Mesodermal cell (in vitro differentiated cells): ENCODE measurements at regions not wholly inside any gene's neighbourhood (a gene's known extent, or its start where the extent isn't known, plus 50 kb on each side); places are given as distances from the start of the nearest gene placed in this dataset.

Source experiments
- H3K27ac ChIP-seq: 2 replicates; pipeline ENCODE4 v1.7.0; 2013; ENCODE audit warnings: mild to moderate bottlenecking, low read depth, low read length, moderate library complexity; ENCODE audit not compliant: severe bottlenecking
- H3K36me3 ChIP-seq: 2 replicates; pipeline ENCODE4 v1.7.1; 2013; ENCODE audit warnings: mild to moderate bottlenecking, low read length, moderate library complexity; ENCODE audit not compliant: control insufficient read depth, insufficient read depth
- H3K4me1 ChIP-seq: one replicate; pipeline ENCODE4 v1.7.1; 2013; ENCODE audit warnings: mild to moderate bottlenecking, low read length; ENCODE audit not compliant: insufficient read depth, control insufficient read depth, poor library complexity, severe bottlenecking
- H3K4me3 ChIP-seq: 2 replicates; pipeline ENCODE4 v1.7.0; 2013; ENCODE audit warnings: low read length, control low read depth, mild to moderate bottlenecking; ENCODE audit not compliant: insufficient read depth, poor library complexity, severe bottlenecking; ENCODE audit errors: extremely low read depth
- H3K9me3 ChIP-seq: 2 replicates; pipeline ENCODE4 v1.7.1; 2013; ENCODE audit warnings: mild to moderate bottlenecking, low read length, moderate library complexity; ENCODE audit not compliant: control insufficient read depth
- WGBS, 2 experiments: methylation state at CpG; one replicate each; pipeline ENCODE4 v1.1.5; 2013; ENCODE audit warnings: missing lambda C conversion rate in 2 of 2; ENCODE audit not compliant: insufficient coverage in 2 of 2; 5-methylcytosine and 5-hydroxymethylcytosine counted together

DNA sequence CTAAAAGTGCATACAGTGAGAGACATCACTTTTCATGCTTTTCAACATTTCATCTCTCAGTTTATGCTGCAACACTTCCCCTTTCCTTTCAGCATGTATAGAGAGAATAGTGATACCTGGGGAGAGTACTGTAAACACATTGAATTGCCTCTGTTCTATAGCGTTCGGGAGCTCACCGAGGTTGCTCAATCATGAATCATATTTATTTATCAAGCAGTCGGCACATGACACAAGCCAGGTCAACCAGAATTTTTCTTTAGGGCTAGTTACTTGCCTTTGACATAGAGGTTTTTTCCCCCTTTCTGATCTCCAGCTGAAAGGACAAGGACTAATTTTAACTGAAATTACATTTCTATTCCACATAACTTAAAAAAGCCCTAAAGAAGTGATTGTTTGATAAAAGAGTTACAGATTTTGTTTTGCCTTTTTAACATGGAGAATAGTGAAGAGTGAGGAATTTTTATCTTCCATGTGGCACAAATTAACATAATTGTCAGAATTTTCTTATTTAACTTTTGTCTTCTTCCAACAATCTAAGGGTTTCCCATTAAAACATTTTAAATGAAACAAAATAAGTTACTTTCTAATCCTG is 690.9 kb upstream of the TMEFF2 start:
- no peak overlapping the region for H3K27ac ChIP-seq
- peaks cover 5% of the 10 kb centered on the region for H3K4me1 ChIP-seq
- 78% methylated on average over 4 of the region's 4 CpGs; no CpG with 5 or more reads in 1 of the 2 experiments for WGBS, 2 experiments
- H3K36me3 ChIP-seq = no peaks in the 10 kb centered on the region
- no peaks in the 10 kb centered on the region for H3K9me3 ChIP-seq
- H3K4me3 ChIP-seq = no peak overlapping the region

DNA sequence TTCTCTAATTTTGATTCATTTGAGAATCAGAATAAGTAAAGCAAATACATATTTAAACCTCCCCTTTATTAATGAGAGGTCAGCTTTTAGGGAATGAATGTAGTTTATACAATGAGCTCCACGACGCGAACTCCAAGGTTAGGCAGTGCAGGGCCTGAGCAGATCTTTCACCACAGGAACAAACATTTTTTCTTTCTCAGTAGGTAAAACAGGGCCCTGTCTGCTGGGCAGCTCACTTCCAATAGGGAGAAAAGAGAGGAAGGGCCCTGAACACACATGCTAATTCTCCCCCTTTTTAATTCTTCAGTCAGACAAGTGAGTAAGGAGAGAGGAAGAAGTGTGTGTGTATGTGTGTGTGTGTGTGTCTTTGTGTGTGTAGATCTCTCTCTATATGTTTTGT is 682.4 kb upstream of the TMEFF2 start:
- H3K4me3 ChIP-seq = no peak overlapping the region
- no peaks in the 10 kb centered on the region for H3K36me3 ChIP-seq
- no peak overlapping the region for H3K27ac ChIP-seq
- no CpG with 5 or more reads among the region's 3 CpGs for WGBS, 2 experiments
- H3K9me3 ChIP-seq = no peaks in the 10 kb centered on the region
- H3K4me1 ChIP-seq = no peaks in the 10 kb centered on the region

DNA sequence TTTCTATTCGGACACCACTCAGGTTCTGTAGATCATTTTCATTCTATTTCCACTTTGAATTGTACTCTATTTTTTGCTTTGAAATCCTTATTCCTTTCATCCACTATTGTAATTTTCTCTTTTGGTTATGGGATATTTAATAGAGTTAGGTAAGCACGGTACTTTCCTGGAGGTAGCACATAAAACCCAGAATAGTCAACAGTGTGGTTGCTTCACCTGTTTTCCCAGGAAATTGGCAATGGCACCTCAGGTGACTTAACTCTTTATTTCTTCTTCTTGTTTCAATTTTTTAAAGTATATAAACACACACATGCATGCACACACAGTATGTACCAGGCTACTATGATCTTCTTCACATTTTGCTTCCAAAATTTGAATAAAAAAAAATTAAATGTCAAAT is 682.0 kb upstream of the TMEFF2 start:
- no CpG with 5 or more reads among the region's 2 CpGs for WGBS, 2 experiments
- Histone ChIP-seq H3K36me3 (no peaks in the 10 kb centered on the region), H3K4me3 (no peak overlapping the region), H3K4me1 (no peaks in the 10 kb centered on the region), H3K9me3 (no peaks in the 10 kb centered on the region), H3K27ac (no peak overlapping the region)

DNA sequence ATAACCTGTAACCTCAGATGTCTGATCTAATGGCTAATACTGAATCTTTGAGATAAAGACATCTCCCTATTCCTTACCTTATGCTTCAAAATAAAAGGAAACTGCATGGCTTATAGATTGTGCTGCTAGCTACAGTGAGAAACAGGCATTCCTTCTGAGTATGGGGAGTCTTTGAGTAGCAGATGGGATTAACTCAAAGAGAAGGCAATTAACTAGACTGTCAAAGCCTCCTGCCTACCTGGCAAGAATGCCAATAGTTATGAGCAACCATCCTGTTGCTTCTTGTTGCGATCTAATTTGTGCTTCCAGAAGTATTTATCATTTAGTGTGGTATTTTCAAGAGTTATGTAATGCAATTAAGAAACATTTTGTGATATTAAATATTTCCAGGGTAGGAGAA is 660.0 kb upstream of the TMEFF2 start:
- H3K36me3 ChIP-seq = no peaks in the 10 kb centered on the region

DNA sequence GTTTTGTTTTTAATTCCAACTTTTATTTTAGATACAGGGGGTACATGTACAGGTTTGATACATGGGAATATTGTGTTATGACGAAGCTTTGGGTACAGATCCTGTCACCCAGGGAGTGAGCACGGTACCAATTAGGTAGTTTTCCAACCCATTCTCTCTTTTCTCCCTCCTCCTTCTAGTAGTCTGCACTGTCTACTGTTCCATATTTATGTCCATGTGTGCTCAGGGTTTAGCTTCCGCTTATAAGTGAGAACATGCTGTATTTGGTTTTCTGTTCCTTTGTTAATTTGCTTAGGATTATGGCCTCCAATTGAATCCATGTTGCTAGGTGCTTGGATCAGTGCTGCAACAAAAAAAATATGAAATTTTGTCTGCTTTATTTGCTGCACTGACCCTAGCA is 659.3 kb upstream of the TMEFF2 start:
- no CpG with 5 or more reads among the region's 3 CpGs for WGBS, 2 experiments
- Histone ChIP-seq H3K9me3 (no peaks in the 10 kb centered on the region), H3K4me1 (no peaks in the 10 kb centered on the region), H3K4me3 (no peak overlapping the region), H3K36me3 (no peaks in the 10 kb centered on the region), H3K27ac (no peak overlapping the region)

More for the DNA sequence above, 660.0 kb upstream of the TMEFF2 start:
- Histone ChIP-seq H3K4me3 (no peak overlapping the region), H3K4me1 (no peaks in the 10 kb centered on the region), H3K27ac (no peak overlapping the region), H3K9me3 (no peaks in the 10 kb centered on the region)
- no CpG with 5 or more reads among the region's 1 CpG for WGBS, 2 experiments

DNA sequence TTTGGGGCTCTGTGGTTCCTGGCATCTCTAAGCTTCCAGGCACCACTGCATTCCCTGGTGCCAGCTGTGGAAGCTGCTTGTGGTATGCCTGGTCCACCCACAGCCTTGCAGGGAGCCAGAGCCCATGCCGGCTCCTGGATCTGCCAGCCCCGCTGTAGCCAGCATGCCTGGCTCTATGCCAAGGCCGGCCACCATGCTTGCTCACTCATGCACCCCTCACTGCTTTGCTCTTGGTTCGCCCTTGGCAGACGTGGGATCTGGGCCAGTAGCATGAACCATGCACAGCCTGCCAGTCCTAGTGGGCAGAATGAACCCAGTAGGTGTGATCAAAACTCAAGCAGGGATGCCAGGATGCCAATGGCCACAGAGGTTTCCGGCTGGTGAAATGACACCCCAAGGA is 634.2 kb upstream of the TMEFF2 start:
- Histone ChIP-seq H3K4me3 (no peak overlapping the region), H3K9me3 (no peaks in the 10 kb centered on the region), H3K27ac (no peak overlapping the region), H3K4me1 (no peaks in the 10 kb centered on the region), H3K36me3 (no peaks in the 10 kb centered on the region)
- 90 to 93% methylated on average over 5 of the region's 6 CpGs for WGBS, 2 experiments

DNA sequence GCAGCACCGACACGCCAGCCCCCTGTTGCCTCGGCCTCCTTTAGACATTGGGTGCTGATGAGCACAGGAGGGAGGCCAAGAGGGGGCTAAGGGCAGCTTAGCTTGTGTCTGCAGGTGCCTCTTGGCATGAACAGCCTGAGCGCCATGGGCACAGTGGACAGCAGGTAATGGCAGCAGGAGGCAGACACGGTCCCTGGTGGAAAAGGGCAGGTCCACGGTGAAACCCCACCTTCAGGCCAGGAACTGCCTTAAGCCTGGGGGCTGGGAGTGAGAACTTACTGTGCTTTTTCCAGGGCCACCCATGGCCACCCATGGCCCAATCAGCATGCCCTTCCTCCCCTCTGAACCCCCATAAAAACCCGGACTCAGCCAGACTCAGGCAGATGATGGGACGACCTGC is 633.4 kb upstream of the TMEFF2 start:
- H3K4me1 ChIP-seq = no peaks in the 10 kb centered on the region
- no peak overlapping the region for H3K4me3 ChIP-seq
- H3K36me3 ChIP-seq = no peaks in the 10 kb centered on the region
- no peaks in the 10 kb centered on the region for H3K9me3 ChIP-seq
- no peak overlapping the region for H3K27ac ChIP-seq
- 91 to 94% methylated on average over 3 to 7 of the region's 8 CpGs for WGBS, 2 experiments

DNA sequence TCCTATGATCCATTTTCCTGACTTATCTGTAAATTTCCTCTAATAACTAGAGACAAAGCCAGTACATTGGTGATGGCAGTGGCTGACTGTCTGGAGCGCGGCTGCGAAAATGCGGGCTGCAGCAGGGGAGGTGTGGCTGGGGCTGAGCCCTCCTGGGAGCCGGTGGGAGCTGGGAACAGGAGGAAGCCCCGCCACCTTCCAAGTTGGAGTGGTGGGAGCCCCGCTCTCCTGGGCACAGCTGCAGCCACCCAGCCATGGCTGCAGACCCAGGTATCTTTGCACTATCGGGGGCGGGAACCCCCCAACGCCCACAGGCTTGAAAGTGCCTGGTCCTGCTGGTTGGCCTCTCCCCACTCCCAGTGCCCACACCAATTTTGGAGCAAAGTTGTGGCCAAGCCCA is 633.0 kb upstream of the TMEFF2 start:
- no peaks in the 10 kb centered on the region for H3K36me3 ChIP-seq
- no peak overlapping the region for H3K27ac ChIP-seq
- H3K4me1 ChIP-seq = no peaks in the 10 kb centered on the region
- no peaks in the 10 kb centered on the region for H3K9me3 ChIP-seq
- WGBS, 2 experiments = 89 to 100% methylated on average over 4 to 10 of the region's 10 CpGs
- no peak overlapping the region for H3K4me3 ChIP-seq

DNA sequence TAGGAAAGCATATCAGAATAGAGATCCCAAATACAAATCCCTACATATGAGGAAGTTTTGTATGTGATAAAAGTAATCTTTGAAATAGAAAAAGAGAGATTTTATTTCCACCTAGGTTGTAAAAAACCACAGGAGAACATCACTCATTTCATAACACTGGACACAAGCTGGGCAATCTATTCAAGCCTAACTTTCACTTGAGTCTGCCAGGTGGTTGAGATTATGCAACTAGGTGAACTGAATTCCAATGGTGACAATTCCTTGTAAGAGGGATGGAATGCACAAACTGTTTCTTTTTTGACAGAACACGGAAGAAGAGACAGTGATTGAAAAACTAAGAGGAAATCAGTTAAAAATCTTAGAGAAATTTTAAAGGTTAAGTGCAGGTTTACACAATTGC is 619.6 kb upstream of the TMEFF2 start:
- H3K9me3 ChIP-seq = no peaks in the 10 kb centered on the region
- 63 to 100% methylated on average over 1 of the region's 1 CpG for WGBS, 2 experiments
- no peak overlapping the region for H3K27ac ChIP-seq
- no peaks in the 10 kb centered on the region for H3K4me1 ChIP-seq
- no peaks in the 10 kb centered on the region for H3K36me3 ChIP-seq
- H3K4me3 ChIP-seq = no peak overlapping the region

DNA sequence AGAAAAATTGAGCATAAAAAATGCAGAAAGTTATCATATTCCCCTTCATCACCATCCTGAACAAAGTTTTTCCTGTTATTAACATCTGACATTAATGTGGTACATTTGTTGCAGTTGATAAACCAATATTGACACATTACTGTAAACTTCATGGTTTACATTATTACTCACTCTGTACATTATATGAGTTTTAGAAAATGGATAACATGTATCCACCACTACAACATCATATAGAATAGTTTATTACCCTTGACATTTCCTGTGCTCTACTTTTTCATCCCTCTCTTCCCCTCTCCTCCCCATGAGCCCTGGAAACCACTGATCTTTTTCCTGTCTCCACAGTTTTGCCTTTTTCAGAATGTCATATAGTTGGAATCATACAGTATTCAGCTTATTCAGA is 618.6 kb upstream of the TMEFF2 start:
- Histone ChIP-seq H3K36me3 (no peaks in the 10 kb centered on the region), H3K9me3 (no peaks in the 10 kb centered on the region), H3K27ac (no peak overlapping the region), H3K4me1 (no peaks in the 10 kb centered on the region), H3K4me3 (no peak overlapping the region)

DNA sequence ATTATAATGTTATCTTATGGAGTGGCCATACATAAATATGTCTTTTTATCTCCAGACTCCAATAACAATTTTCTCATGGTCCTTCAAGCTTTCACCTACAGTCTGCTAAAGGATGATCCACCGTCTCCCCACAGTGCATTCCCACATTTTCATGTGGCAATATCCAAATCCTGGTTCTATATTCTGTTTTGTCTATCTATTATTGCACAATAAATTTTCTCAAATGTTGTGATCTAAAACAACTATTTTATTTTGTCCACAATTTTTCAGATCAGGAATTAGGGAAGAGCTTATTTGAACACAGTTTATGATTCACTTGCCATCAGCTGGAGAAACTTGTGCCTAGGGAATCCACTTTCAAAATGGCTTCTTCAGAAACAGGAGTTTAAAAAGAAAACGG is 614.4 kb upstream of the TMEFF2 start:
- Histone ChIP-seq H3K27ac (no peak overlapping the region), H3K36me3 (no peaks in the 10 kb centered on the region), H3K4me3 (no peak overlapping the region), H3K9me3 (no peaks in the 10 kb centered on the region), H3K4me1 (no peaks in the 10 kb centered on the region)
- 83% methylated on average over 1 of the region's 2 CpGs; no CpG with 5 or more reads in 1 of the 2 experiments for WGBS, 2 experiments
